Testis (tissue), 2 donors: ENCODE measurements at regions not wholly inside any gene's neighbourhood (a gene's known extent, or its start where the extent isn't known, plus 50 kb on each side); places are given as distances from the start of the nearest gene placed in this dataset.

Source experiments
- CTCF ChIP-seq, 3 experiments: fragments of 450-650 bp in 2 of 3; fragments of 200-600 bp in 1 of 3; sonication (generic) in 1 of 3; IDR thresholded peaks; one replicate each; pipeline ENCODE4 v1.5.1; 2016 to 2019; ENCODE audit warnings: antibody characterized with exemption in 3 of 3, mild to moderate bottlenecking in 2 of 3, moderate library complexity in 1 of 3
- POLR2A ChIP-seq: fragments of 450-650 bp; IDR thresholded peaks from one replicate; pipeline ENCODE4 v1.6.1; 2017; ENCODE audit warnings: antibody characterized with exemption, mild to moderate bottlenecking, moderate library complexity

GRCh38 chr6:95784019-95784418 is 206.7 kb downstream of the MANEA start:
- TF ChIP-seq CTCF (IDR thresholded peaks at IDR 0.05), result no peak
- TF ChIP-seq POLR2A, result no peak
